GM19452 (cell line): ENCODE measurements at regions not wholly inside any gene's neighbourhood (a gene's known extent, or its start where the extent isn't known, plus 50 kb on each side); places are given as distances from the start of the nearest gene placed in this dataset.
"Not testable (repeated sequence)": the region's sequence is repeated elsewhere in the genome, so short reads cannot be mapped to it uniquely, and the experiment has no call there.

ENCODE experiments used
- ATAC-seq: cut with Tn5 transposase; IDR thresholded peaks from one replicate; pipeline ENCODE4 v1.9.1; 2021; ENCODE audit not compliant: unreplicated experiment

GRCh38 chr6:112636650-112637262 lies 289.6 kb downstream of the RFPL4B start:
- ATAC-seq = no peak

- ATAC-seq = no peak
These were observed 292.3 kb downstream of the RFPL4B start for GRCh38 chr6:112639391-112639831.

- no peak for ATAC-seq
These were observed 293.8 kb downstream of the RFPL4B start for GRCh38 chr6:112640891-112641290.

- no peak for ATAC-seq
These were observed 302.7 kb downstream of the RFPL4B start for GRCh38 chr6:112649853-112650252.

- no peak for ATAC-seq
These were observed 304.1 kb downstream of the RFPL4B start for GRCh38 chr6:112651239-112651638.

- no peak for ATAC-seq
These were observed 312.8 kb downstream of the RFPL4B start for GRCh38 chr6:112659912-112660311.

GRCh38 chr6:112660626-112661025 lies 313.5 kb downstream of the RFPL4B start:
- no peak for ATAC-seq

GRCh38 chr6:112663698-112664097 lies 316.6 kb downstream of the RFPL4B start:
- ATAC-seq = no peak

- no peak for ATAC-seq
These were observed 318.0 kb downstream of the RFPL4B start for GRCh38 chr6:112665114-112665513.

GRCh38 chr6:112665815-112666214 lies 318.7 kb downstream of the RFPL4B start:
- no peak for ATAC-seq

GRCh38 chr6:112667427-112667826 lies 320.3 kb downstream of the RFPL4B start:
- ATAC-seq = no peak

GRCh38 chr6:112680091-112680490 lies 333.0 kb downstream of the RFPL4B start:
- ATAC-seq = no peak

GRCh38 chr6:112682071-112682470 lies 334.9 kb downstream of the RFPL4B start:
- ATAC-seq = no peak

GRCh38 chr6:112683106-112683505 lies 336.0 kb downstream of the RFPL4B start:
- ATAC-seq = no peak

- no peak for ATAC-seq
These were observed 336.8 kb downstream of the RFPL4B start for GRCh38 chr6:112683926-112684325.

- ATAC-seq = not testable (repeated sequence)
These were observed 338.5 kb downstream of the RFPL4B start for GRCh38 chr6:112685521-112686220.

GRCh38 chr6:112688487-112689165 lies 341.5 kb downstream of the RFPL4B start:
- ATAC-seq = not testable (repeated sequence)

GRCh38 chr6:112689183-112689858 lies 342.2 kb downstream of the RFPL4B start:
- ATAC-seq = not testable (repeated sequence)

- no peak for ATAC-seq
These were observed 343.5 kb downstream of the RFPL4B start for GRCh38 chr6:112690497-112691202.

GRCh38 chr6:112691289-112691688 lies 344.2 kb downstream of the RFPL4B start:
- no peak for ATAC-seq

GRCh38 chr6:112695001-112695400 lies 347.9 kb downstream of the RFPL4B start:
- ATAC-seq = no peak
